HEK293 (cell line): ENCODE measurements at regions not wholly inside any gene's neighbourhood (a gene's known extent, or its start where the extent isn't known, plus 50 kb on each side); places are given as distances from the start of the nearest gene placed in this dataset.

Experiments
- CTCF ChIA-PET: fragments of 350-600 bp; formaldehyde crosslinking; extraction: SDS; loops from one replicate; lab custom pipeline; 2021; ENCODE audit warnings: antibody characterized with exemption; lab: Yijun Ruan, JAX
- POLR2A ChIA-PET: fragments of 300-600 bp; formaldehyde crosslinking; extraction: SDS; loops from one replicate; lab custom pipeline; 2020; ENCODE audit warnings: antibody characterized with exemption, inconsistent platforms; lab: Yijun Ruan, JAX
- H3K27ac ChIP-seq: fragments of 200-500 bp; sonication (Bioruptor generic); 2 replicates; pipeline ENCODE4 v1.5.1; 2014; ENCODE audit warnings: low read depth, low read length, control low read depth, inconsistent platforms; ENCODE audit errors: extremely low read depth
- H3K36me3 ChIP-seq, 2 experiments: fragments of 200-500 bp in 1 of 2; sonication (Bioruptor generic) in 1 of 2; 1 replicate in 1 of 2; 2 replicates in 1 of 2; pipeline ENCODE4 v1.5.1; 2014 to 2017; ENCODE audit warnings: inconsistent platforms in 2 of 2, low read length in 2 of 2; ENCODE audit not compliant: control insufficient read depth in 2 of 2, insufficient read depth in 1 of 2
- H3K4me1 ChIP-seq: fragments of 200-500 bp; sonication (Bioruptor generic); 2 replicates; pipeline ENCODE4 v1.5.1; 2014; ENCODE audit warnings: mild to moderate bottlenecking, low read length, inconsistent platforms; ENCODE audit not compliant: control insufficient read depth, insufficient read depth
- H3K4me3 ChIP-seq: 2 replicates; pipeline ENCODE4 v1.5.1; 2011; ENCODE audit warnings: low read depth, mild to moderate bottlenecking, control low read depth, low read length, moderate library complexity
- H3K9me3 ChIP-seq: fragments of 200-500 bp; sonication (Bioruptor generic); 2 replicates; pipeline ENCODE4 v1.5.1; 2014; ENCODE audit warnings: low read depth, low read length, inconsistent platforms; ENCODE audit not compliant: control insufficient read depth, insufficient read depth
- BCL6B ChIP-seq: fragments of 450-650 bp; formaldehyde crosslinking; IDR thresholded peaks from 2 replicates; pipeline ENCODE4 v1.5.1; 2017; ENCODE audit warnings: missing biosample characterization, missing genetic modification characterization
- EGR2 ChIP-seq: fragments of 450-650 bp; formaldehyde crosslinking; IDR thresholded peaks from 2 replicates; pipeline ENCODE4 v1.5.1; 2016; ENCODE audit warnings: low read depth, missing biosample characterization, missing genetic modification characterization
- ELK4 ChIP-seq: IDR thresholded peaks from 2 replicates; pipeline ENCODE4 v1.6.1; 2011; ENCODE audit warnings: mild to moderate bottlenecking, low read depth, low read length, borderline replicate concordance
- GLIS1 ChIP-seq: fragments of 450-650 bp; formaldehyde crosslinking; IDR thresholded peaks from 2 replicates; pipeline ENCODE4 v1.5.1; 2016; ENCODE audit warnings: missing biosample characterization, missing genetic modification characterization
- GLIS2 ChIP-seq: fragments of 450-650 bp; formaldehyde crosslinking; IDR thresholded peaks from 2 replicates; pipeline ENCODE4 v1.5.1; 2016; ENCODE audit warnings: missing biosample characterization, missing genetic modification characterization
- HOXA7 ChIP-seq: sonication (generic); formaldehyde crosslinking; IDR thresholded peaks from 2 replicates; pipeline ENCODE4 v1.8.1; 2022; ENCODE audit warnings: missing genetic modification reagents, borderline replicate concordance
- HOXD13 ChIP-seq: sonication (generic); formaldehyde crosslinking; IDR thresholded peaks from 2 replicates; pipeline ENCODE4 v1.8.0; 2022; ENCODE audit warnings: missing genetic modification reagents, borderline replicate concordance
- MEIS1 ChIP-seq: sonication (generic); formaldehyde crosslinking; IDR thresholded peaks from 2 replicates; pipeline ENCODE4 v1.8.1; 2022; ENCODE audit warnings: missing genetic modification reagents, mild to moderate bottlenecking, borderline replicate concordance
- PBX3 ChIP-seq: sonication (generic); formaldehyde crosslinking; IDR thresholded peaks from 2 replicates; pipeline ENCODE4 v1.8.1; 2022; ENCODE audit warnings: mild to moderate bottlenecking, moderate library complexity, missing genetic modification reagents
- SCRT2 ChIP-seq: fragments of 450-650 bp; formaldehyde crosslinking; IDR thresholded peaks from 2 replicates; pipeline ENCODE4 v1.5.1; 2016; ENCODE audit warnings: missing biosample characterization, missing genetic modification characterization
- TCF7L2 ChIP-seq: IDR thresholded peaks from 2 replicates; pipeline ENCODE4 v1.6.1; 2011; ENCODE audit warnings: low read depth, mild to moderate bottlenecking, inconsistent platforms, low read length, moderate library complexity, borderline replicate concordance
- YY2 ChIP-seq: fragments of 450-650 bp; formaldehyde crosslinking; IDR thresholded peaks from 2 replicates; pipeline ENCODE4 v1.5.1; 2016; ENCODE audit warnings: missing biosample characterization, missing genetic modification characterization
- ZBTB17 ChIP-seq: fragments of 450-650 bp; formaldehyde crosslinking; IDR thresholded peaks from 2 replicates; pipeline ENCODE4 v1.5.1; 2016; ENCODE audit warnings: missing biosample characterization, missing genetic modification characterization
- ZBTB20 ChIP-seq: fragments of 450-650 bp; formaldehyde crosslinking; IDR thresholded peaks from 2 replicates; pipeline ENCODE4 v1.5.1; 2016; ENCODE audit warnings: missing biosample characterization, missing genetic modification characterization
- ZFP69B ChIP-seq: fragments of 450-650 bp; formaldehyde crosslinking; IDR thresholded peaks from 2 replicates; pipeline ENCODE4 v1.5.1; 2016; ENCODE audit warnings: missing biosample characterization, missing genetic modification characterization
- ZIC2 ChIP-seq: fragments of 450-650 bp; formaldehyde crosslinking; IDR thresholded peaks from 2 replicates; pipeline ENCODE4 v1.5.1; 2016; ENCODE audit warnings: missing biosample characterization, missing genetic modification characterization
- ZNF133 ChIP-seq: fragments of 450-650 bp; formaldehyde crosslinking; IDR thresholded peaks from 2 replicates; pipeline ENCODE4 v1.5.1; 2016; ENCODE audit warnings: missing biosample characterization, missing genetic modification characterization
- ZNF146 ChIP-seq: fragments of 450-650 bp; formaldehyde crosslinking; IDR thresholded peaks from 2 replicates; pipeline ENCODE4 v1.5.1; 2016; ENCODE audit warnings: missing biosample characterization, missing genetic modification characterization
- ZNF169 ChIP-seq: fragments of 450-650 bp; formaldehyde crosslinking; IDR thresholded peaks from 2 replicates; pipeline ENCODE4 v1.5.1; 2016; ENCODE audit warnings: missing biosample characterization, missing genetic modification characterization
- ZNF184 ChIP-seq: fragments of 450-650 bp; IDR thresholded peaks from 2 replicates; pipeline ENCODE4 v1.5.1; 2018; ENCODE audit warnings: missing biosample characterization, mild to moderate bottlenecking, missing genetic modification characterization
- ZNF221 ChIP-seq: fragments of 450-650 bp; formaldehyde crosslinking; IDR thresholded peaks from 2 replicates; pipeline ENCODE4 v1.5.1; 2017; ENCODE audit warnings: missing biosample characterization, missing genetic modification characterization, borderline replicate concordance
- ZNF248 ChIP-seq: fragments of 450-650 bp; formaldehyde crosslinking; IDR thresholded peaks from 2 replicates; pipeline ENCODE4 v1.5.1; 2017; ENCODE audit warnings: missing biosample characterization, missing genetic modification characterization
- ZNF48 ChIP-seq: fragments of 450-650 bp; formaldehyde crosslinking; IDR thresholded peaks from 2 replicates; pipeline ENCODE4 v1.5.1; 2016; ENCODE audit warnings: missing biosample characterization, missing genetic modification characterization
- ZNF549 ChIP-seq: fragments of 450-650 bp; IDR thresholded peaks from 2 replicates; pipeline ENCODE4 v1.5.1; 2018; ENCODE audit warnings: missing biosample characterization, missing genetic modification characterization, mild to moderate bottlenecking, inconsistent platforms, moderate library complexity
- ZNF626 ChIP-seq: fragments of 450-650 bp; sonication (Bioruptor Pico); formaldehyde crosslinking; IDR thresholded peaks from 2 replicates; pipeline ENCODE4 v1.5.1; 2018; ENCODE audit warnings: missing biosample characterization, missing genetic modification characterization, inconsistent platforms
- ZNF76 ChIP-seq: fragments of 450-650 bp; formaldehyde crosslinking; IDR thresholded peaks from 2 replicates; pipeline ENCODE4; 2016; ENCODE audit warnings: low read depth, missing biosample characterization, missing genetic modification characterization, borderline replicate concordance
- ZNF776 ChIP-seq: fragments of 450-650 bp; formaldehyde crosslinking; IDR thresholded peaks from 2 replicates; pipeline ENCODE4 v1.5.0; 2017; ENCODE audit warnings: missing biosample characterization, missing genetic modification characterization, borderline replicate concordance
- ZNF843 ChIP-seq: fragments of 450-650 bp; formaldehyde crosslinking; IDR thresholded peaks from 2 replicates; pipeline ENCODE4 v1.5.1; 2016; ENCODE audit warnings: missing biosample characterization, missing genetic modification characterization
- TF ChIP-seq, protein P1 (sequence below): fragments of 450-650 bp; formaldehyde crosslinking; IDR thresholded peaks from 2 replicates; pipeline ENCODE4 v1.5.1; 2016; ENCODE audit warnings: missing biosample characterization, missing genetic modification characterization
- TF ChIP-seq, protein P2 (sequence below): fragments of 450-650 bp; formaldehyde crosslinking; IDR thresholded peaks from 2 replicates; pipeline ENCODE4 v1.5.1; 2016; ENCODE audit warnings: missing biosample characterization, missing genetic modification characterization

- ChIA-PET POLR2A (no interaction called here), CTCF (interaction anchor here (0.5 kb wide), 1 partner anchor 672 kb away, joined by 3 read pairs; no protein-coding TSS in a partner anchor)
- Histone ChIP-seq H3K36me3 (no peaks in the 10 kb centered on the region), H3K4me1 (no peaks in the 10 kb centered on the region), H3K9me3 (no peaks in the 10 kb centered on the region), H3K27ac (no peak overlapping the region), H3K4me3 (no peak overlapping the region)
- TF ChIP-seq YY2 (tag by site-specific recombination) = no peak
- no peak for TF ChIP-seq HOXD13
- TF ChIP-seq HOXA7 (CRISPR knock-in tag) = no peak
- no peak for TF ChIP-seq EGR2 (tag by site-specific recombination)
- no peak for TF ChIP-seq ZNF184
- TF ChIP-seq, protein P1, sequence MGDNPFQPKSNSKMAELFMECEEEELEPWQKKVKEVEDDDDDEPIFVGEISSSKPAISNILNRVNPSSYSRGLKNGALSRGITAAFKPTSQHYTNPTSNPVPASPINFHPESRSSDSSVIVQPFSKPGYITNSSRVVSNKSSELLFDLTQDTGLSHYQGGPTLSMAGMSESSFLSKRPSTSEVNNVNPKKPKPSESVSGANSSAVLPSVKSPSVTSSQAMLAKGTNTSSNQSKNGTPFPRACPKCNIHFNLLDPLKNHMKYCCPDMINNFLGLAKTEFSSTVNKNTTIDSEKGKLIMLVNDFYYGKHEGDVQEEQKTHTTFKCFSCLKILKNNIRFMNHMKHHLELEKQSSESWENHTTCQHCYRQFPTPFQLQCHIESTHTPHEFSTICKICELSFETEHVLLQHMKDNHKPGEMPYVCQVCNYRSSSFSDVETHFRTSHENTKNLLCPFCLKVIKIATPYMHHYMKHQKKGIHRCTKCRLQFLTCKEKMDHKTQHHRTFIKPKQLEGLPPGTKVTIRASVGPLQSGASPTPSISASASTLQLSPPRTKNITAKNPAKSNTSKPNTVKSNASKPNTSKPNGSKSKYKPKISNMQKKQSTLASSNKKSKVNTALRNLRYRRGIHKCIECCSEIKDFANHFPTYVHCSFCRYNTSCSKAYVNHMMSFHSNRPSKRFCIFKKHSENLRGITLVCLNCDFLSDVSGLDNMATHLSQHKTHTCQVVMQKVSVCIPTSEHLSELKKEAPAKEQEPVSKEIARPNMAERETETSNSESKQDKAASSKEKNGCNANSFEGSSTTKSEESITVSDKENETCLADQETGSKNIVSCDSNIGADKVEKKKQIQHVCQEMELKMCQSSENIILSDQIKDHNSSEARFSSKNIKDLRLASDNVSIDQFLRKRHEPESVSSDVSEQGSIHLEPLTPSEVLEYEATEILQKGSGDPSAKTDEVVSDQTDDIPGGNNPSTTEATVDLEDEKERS (tag by site-specific recombination) = no peak
- no peak for TF ChIP-seq ZBTB17
- no peak for TF ChIP-seq ZIC2 (tag by site-specific recombination)
- TF ChIP-seq ZNF76 (tag by site-specific recombination) = no peak
- TF ChIP-seq TCF7L2 = no peak
- no peak for TF ChIP-seq ZBTB20 (tag by site-specific recombination)
- TF ChIP-seq ZFP69B = no peak
- TF ChIP-seq ZNF248 = no peak
- TF ChIP-seq ZNF221 (tag by site-specific recombination) = no peak
Measured at GRCh38 chr11:82117362-82117761, 616.3 kb downstream of the FAM181B start.

DNA sequence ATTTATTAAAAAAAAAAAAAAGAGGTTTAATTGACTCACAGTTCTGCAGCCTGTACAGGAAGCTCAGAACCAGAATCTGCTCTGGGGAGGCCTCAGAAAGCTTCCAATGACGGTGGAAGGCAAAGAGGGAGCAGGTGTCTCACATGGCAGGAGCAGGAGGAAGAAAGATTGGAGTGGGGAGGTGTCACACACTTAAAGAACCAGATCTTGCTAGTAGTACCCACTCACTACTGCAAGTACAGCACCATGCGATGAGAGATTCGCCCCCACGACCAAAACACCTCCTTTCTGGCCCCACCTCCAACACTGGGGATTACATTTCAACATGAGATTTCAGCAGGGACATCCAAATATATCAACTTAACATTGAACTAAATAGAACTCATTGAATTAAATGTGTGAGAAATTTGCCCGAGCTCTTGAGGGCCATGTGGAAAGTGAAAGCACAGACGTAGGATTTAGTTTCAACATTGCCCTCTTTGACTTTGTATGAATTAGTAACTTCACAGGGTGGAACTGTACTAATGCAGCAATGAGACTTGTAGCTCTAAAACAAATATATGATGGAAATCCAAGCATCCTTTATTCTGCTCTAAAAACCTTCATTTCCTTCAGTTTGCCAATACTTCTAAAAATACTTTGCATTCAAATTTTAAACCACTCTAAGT lies 628.2 kb downstream of the FAM181B start:
- Histone ChIP-seq H3K36me3 (no peaks in the 10 kb centered on the region), H3K9me3 (no peaks in the 10 kb centered on the region), H3K4me3 (no peak overlapping the region), H3K27ac (no peak overlapping the region), H3K4me1 (no peaks in the 10 kb centered on the region)
- ChIA-PET CTCF (no interaction called here), POLR2A (no interaction called here)
- TF ChIP-seq PBX3 (CRISPR knock-in tag) = no peak
- TF ChIP-seq, protein P2, sequence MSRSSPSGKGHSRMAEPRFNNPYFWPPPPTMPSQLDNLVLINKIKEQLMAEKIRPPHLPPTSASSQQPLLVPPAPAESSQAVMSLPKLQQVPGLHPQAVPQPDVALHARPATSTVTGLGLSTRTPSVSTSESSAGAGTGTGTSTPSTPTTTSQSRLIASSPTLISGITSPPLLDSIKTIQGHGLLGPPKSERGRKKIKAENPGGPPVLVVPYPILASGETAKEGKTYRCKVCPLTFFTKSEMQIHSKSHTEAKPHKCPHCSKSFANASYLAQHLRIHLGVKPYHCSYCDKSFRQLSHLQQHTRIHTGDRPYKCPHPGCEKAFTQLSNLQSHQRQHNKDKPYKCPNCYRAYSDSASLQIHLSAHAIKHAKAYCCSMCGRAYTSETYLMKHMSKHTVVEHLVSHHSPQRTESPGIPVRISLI = no peak
- no peak for TF ChIP-seq ZNF843 (tag by site-specific recombination)
- TF ChIP-seq ZNF549 (tag by site-specific recombination) = no peak
- no peak for TF ChIP-seq ZNF48 (tag by site-specific recombination)
- TF ChIP-seq ZIC2 (tag by site-specific recombination) = no peak
- no peak for TF ChIP-seq GLIS2 (tag by site-specific recombination)
- TF ChIP-seq ZNF169 (tag by site-specific recombination) = no peak
- TF ChIP-seq MEIS1 (CRISPR knock-in tag) = no peak
- no peak for TF ChIP-seq GLIS1 (tag by site-specific recombination)
- TF ChIP-seq SCRT2 (tag by site-specific recombination) = no peak
- no peak for TF ChIP-seq ZNF146 (tag by site-specific recombination)
- TF ChIP-seq BCL6B (tag by site-specific recombination) = no peak
- no peak for TF ChIP-seq ELK4
- TF ChIP-seq ZNF626 (tag by site-specific recombination) = no peak
- TF ChIP-seq ZNF133 (tag by site-specific recombination) = no peak
- no peak for TF ChIP-seq ZNF776 (tag by site-specific recombination)
